GM12878 (cell line): ENCODE measurements at regions not wholly inside any gene's neighbourhood (a gene's known extent, or its start where the extent isn't known, plus 50 kb on each side); places are given as distances from the start of the nearest gene placed in this dataset.

Experiments used
- ATAC-seq: fragments of 200-7000 bp; cut with Tn5 transposase; 3 replicates; pipeline ENCODE4 v1.9.1; 2020; ENCODE audit warnings: mild to moderate bottlenecking, moderate library complexity
- BruUV-seq: library from RNA; stranded (reverse); fragments of 400-500 nt; replicated peaks from 2 replicates; lab custom pipeline; 2021; lab: Mats Ljungman, UMichigan
- CTCF ChIA-PET: fragments of 300-600 bp; sonication (Branson Sonifier 250); formaldehyde crosslinking; extraction: SDS; loops from one replicate; lab custom pipeline; 2021; ENCODE audit warnings: inconsistent platforms; lab: Yijun Ruan, JAX
- POLR2A ChIA-PET: fragments of 350-600 bp; formaldehyde crosslinking; extraction: SDS; loops from one replicate; lab custom pipeline; 2021; ENCODE audit warnings: inconsistent platforms; lab: Charles Lee
- RAD21 ChIA-PET: fragments of 300-600 bp; sonication (Branson Sonifier 250); formaldehyde crosslinking; loops from one replicate; lab custom pipeline; 2023; ENCODE audit warnings: antibody characterized with exemption; ENCODE audit not compliant: unreplicated experiment; lab: Charles Lee
- SMC1A ChIA-PET: fragments of 300-600 bp; sonication (Branson Sonifier 250); formaldehyde crosslinking; loops from one replicate; lab custom pipeline; 2023; ENCODE audit not compliant: unreplicated experiment, uncharacterized antibody; lab: Charles Lee
- DNase-seq: peaks from one replicate; pipeline ENCODE4 v3.0.0-alpha.2; 2011; ENCODE audit warnings: low read depth, low spot score
- FAIRE-seq: peaks from 3 replicates; lab custom pipeline; 2011; peaks lifted over from hg19 to GRCh38; lab: Jason Lieb, UNC
- H2AFZ ChIP-seq: 2 replicates; pipeline ENCODE4 v1.6.0; 2011; ENCODE audit warnings: low read depth, low read length, control low read depth; ENCODE audit not compliant: control insufficient read depth
- H3K27ac ChIP-seq: 2 replicates; pipeline ENCODE4 v1.5.1; 2011; ENCODE audit warnings: control low read depth; ENCODE audit not compliant: control insufficient read depth, insufficient read depth
- H3K27me3 ChIP-seq, 2 experiments: replicated peaks in 1 of 2; 2 replicates each; pipeline versions ENCODE4 v1.6.0 to v1.6.1; 2011; ENCODE audit warnings: low read length in 1 of 2; ENCODE audit not compliant: control insufficient read depth in 2 of 2, insufficient read depth in 2 of 2
- H3K36me3 ChIP-seq, 2 experiments: 2 replicates each; pipeline ENCODE4 v1.5.1; 2011; ENCODE audit warnings: low read length in 1 of 2; ENCODE audit not compliant: control insufficient read depth in 2 of 2, insufficient read depth in 2 of 2
- H3K4me1 ChIP-seq: 2 replicates; pipeline ENCODE4 v1.6.1; 2011; ENCODE audit warnings: mild to moderate bottlenecking, low read length, moderate library complexity, mixed read lengths; ENCODE audit not compliant: control insufficient read depth, insufficient read depth
- H3K4me2 ChIP-seq: 2 replicates; pipeline ENCODE4 v1.6.0; 2011; ENCODE audit warnings: control low read depth; ENCODE audit not compliant: control insufficient read depth, insufficient read depth
- H3K4me3 ChIP-seq: fragments of 200-600 bp; sonication (generic); 2 replicates; pipeline ENCODE4 v1.5.1; 2016
- H3K79me2 ChIP-seq: 2 replicates; pipeline ENCODE4 v1.6.0; 2011; ENCODE audit warnings: low read length; ENCODE audit not compliant: control insufficient read depth, insufficient read depth
- H3K9ac ChIP-seq: 2 replicates; pipeline ENCODE4 v1.8.0; 2011; ENCODE audit warnings: low read length, control low read depth, mixed read lengths; ENCODE audit not compliant: control insufficient read depth, insufficient read depth
- H3K9me3 ChIP-seq: replicated peaks from 3 replicates; pipeline ENCODE4 v1.5.1; 2011; ENCODE audit warnings: mild to moderate bottlenecking, low read length; ENCODE audit not compliant: control insufficient read depth, insufficient read depth
- H4K20me1 ChIP-seq: 2 replicates; pipeline ENCODE4 v1.6.0; 2011; ENCODE audit not compliant: control insufficient read depth, insufficient read depth
- CBX5 ChIP-seq: sonication (generic); IDR thresholded peaks from 2 replicates; pipeline ENCODE4 v1.6.1; 2016; ENCODE audit warnings: low read depth, moderate library complexity, mild to moderate bottlenecking, inconsistent platforms
- CEBPZ ChIP-seq: fragments of 150-350 bp; IDR thresholded peaks from 2 replicates; pipeline ENCODE4 v1.6.1; 2016; ENCODE audit warnings: low read depth, low read length
- CHD1 ChIP-seq: IDR thresholded peaks from 2 replicates; pipeline ENCODE4 v1.6.1; 2012; ENCODE audit warnings: low read depth, low read length, improper control_type of control experiment
- CHD4 ChIP-seq: fragments of 200-600 bp; sonication (generic); IDR thresholded peaks from 2 replicates; pipeline ENCODE4 v1.6.1; 2016; ENCODE audit warnings: mild to moderate bottlenecking
- GATAD2B ChIP-seq: fragments of 450-650 bp; conservative IDR thresholded peaks from 2 replicates; pipeline ENCODE4 v1.6.1; 2017; ENCODE audit warnings: low read depth, mild to moderate bottlenecking, moderate library complexity
- RCOR1 ChIP-seq: conservative IDR thresholded peaks from 2 replicates; pipeline ENCODE4 v1.6.1; 2012; ENCODE audit warnings: low read depth, low read length, improper control_type of control experiment
- SMC3 ChIP-seq: IDR thresholded peaks from 2 replicates; pipeline ENCODE4 v1.6.1; 2011; ENCODE audit warnings: low read length, improper control_type of control experiment, borderline replicate concordance
- TBL1XR1 ChIP-seq: IDR thresholded peaks from 2 replicates; pipeline ENCODE4 v1.6.1; 2012; ENCODE audit warnings: low read depth, low read length, improper control_type of control experiment
- TCF3 ChIP-seq: IDR thresholded peaks from 2 replicates; pipeline ENCODE4 v1.6.1; 2012; ENCODE audit warnings: low read depth, mild to moderate bottlenecking, low read length, borderline replicate concordance; ENCODE audit not compliant: insufficient read depth
- USF2 ChIP-seq: IDR thresholded peaks from 2 replicates; pipeline ENCODE4 v1.6.1; 2011; ENCODE audit warnings: low read depth, low read length, improper control_type of control experiment, borderline replicate concordance
- ZSCAN29 ChIP-seq: fragments of 450-650 bp; IDR thresholded peaks from 2 replicates; pipeline ENCODE4 v1.6.1; 2017; ENCODE audit warnings: mild to moderate bottlenecking, moderate library complexity
- WGBS: methylation state at CpG from one replicate; pipeline ENCODE4 v1.1.6; 2016; ENCODE audit warnings: low lambda C conversion rate; ENCODE audit not compliant: insufficient replicate concordance, insufficient coverage; ENCODE audit errors: missing lambda C conversion rate; 5-methylcytosine and 5-hydroxymethylcytosine counted together
- in situ Hi-C: fragments of 300-500 bp; cut with MboI; formaldehyde crosslinking; loops from 9 replicates; pipeline ENCODE4 v1.14.3; 2018; ENCODE audit warnings: mixed read lengths
- intact Hi-C: fragments of 100-400 bp; cut with micrococcal nuclease; formaldehyde crosslinking; loops from one replicate; pipeline ENCODE4 v1.14.2; 2022; ENCODE audit not compliant: unreplicated experiment

DNA sequence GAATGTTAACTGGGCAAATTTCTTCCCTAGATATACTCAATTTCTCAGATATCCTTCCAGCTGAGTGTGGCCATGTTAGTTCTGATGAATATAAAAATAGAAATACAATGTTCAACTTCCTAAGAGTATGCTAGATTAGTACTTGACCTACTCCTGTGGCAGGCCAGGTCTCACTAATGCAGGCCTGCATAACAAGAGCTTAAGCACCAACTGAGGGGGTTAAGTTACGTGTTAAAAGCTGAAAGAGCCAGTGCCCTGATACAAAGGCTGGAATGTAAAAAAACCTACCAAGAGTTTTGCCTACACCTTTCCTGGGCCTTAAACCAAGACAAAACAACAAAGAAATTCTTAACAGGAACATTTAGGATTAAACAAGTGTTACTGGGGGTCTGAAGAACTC lies 102.8 kb downstream of the MRPS30 start:
- POLR2A ChIA-PET: no interaction called here
- in situ Hi-C loops: no loop called here

DNA sequence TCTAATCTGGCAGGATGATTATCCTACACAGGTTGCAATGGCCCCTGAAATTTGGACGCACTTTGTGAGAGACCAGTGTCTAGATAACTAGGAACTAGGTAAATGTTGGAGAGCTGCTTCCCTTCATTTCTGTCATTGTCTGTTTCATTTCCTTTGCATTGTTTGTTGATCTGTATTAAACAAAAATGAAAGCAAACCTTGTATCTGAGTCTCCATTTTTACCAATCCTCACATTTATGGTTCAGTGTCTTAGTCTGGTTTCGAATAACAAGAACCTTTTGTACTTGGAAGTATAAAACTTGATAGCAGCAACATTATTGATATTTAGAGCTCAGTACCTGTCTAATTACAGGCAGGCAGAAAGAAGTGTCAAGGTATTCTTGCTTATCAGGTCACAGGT lies 105.5 kb downstream of the MRPS30 start:
- Histone ChIP-seq H4K20me1 (no peaks in the 10 kb centered on the region), H3K9ac (no peak overlapping the region), H3K36me3 (no peaks in the 10 kb centered on the region), H3K4me3 (no peak overlapping the region), H3K4me2 (no peak overlapping the region), H3K4me1 (no peaks in the 10 kb centered on the region), H3K79me2 (no peaks in the 10 kb centered on the region), H2AFZ (peak overlapping the region; percentile 19), H3K27me3 (no peaks in the 10 kb centered on the region), H3K27ac (no peak overlapping the region), H3K9me3 (no peaks in the 10 kb centered on the region)
- FAIRE-seq (no peak), ATAC-seq (no peak), DNase-seq (no peak)
- TF ChIP-seq CEBPZ (no peak), SMC3 (no peak), CHD4 (no peak), TBL1XR1 (no peak), GATAD2B (no peak), RCOR1 (no peak)
- ChIA-PET SMC1A (interaction anchor here (0.7 kb wide), 1 partner anchor 8 kb away, joined by 3 read pairs; no protein-coding TSS in a partner anchor), CTCF (no interaction called here), POLR2A (no interaction called here), RAD21 (no interaction called here)
- no TSS peak for BruUV-seq
- WGBS: 95% methylated on average over 2 of the region's 2 CpGs
- intact Hi-C loops (no loop called here), in situ Hi-C loops (no loop called here)

More for the DNA sequence above, 102.8 kb downstream of the MRPS30 start:
- Histone ChIP-seq H4K20me1 (no peaks in the 10 kb centered on the region), H3K4me3 (no peak overlapping the region), H3K9me3 (no peaks in the 10 kb centered on the region), H3K27ac (no peak overlapping the region), H3K4me2 (no peak overlapping the region), H3K79me2 (no peaks in the 10 kb centered on the region), H3K9ac (no peak overlapping the region), H3K27me3 (no peaks in the 10 kb centered on the region), H3K4me1 (no peaks in the 10 kb centered on the region), H2AFZ (no peak overlapping the region), H3K36me3 (no peaks in the 10 kb centered on the region)
- no peak for ATAC-seq
- 43% methylated on average over 1 of the region's 1 CpG for WGBS
- SMC1A ChIA-PET: interaction anchor here (1.1 kb wide), 1 partner anchor 69 kb away, joined by 4 read pairs; no protein-coding TSS in a partner anchor
- DNase-seq: no peak
- CTCF ChIA-PET: no interaction called here
- BruUV-seq: no TSS peak
- TF ChIP-seq RCOR1 (no peak), CHD1 (no peak), USF2 (no peak), ZSCAN29 (no peak), TCF3 (no peak), CBX5 (no peak)
- no peak for FAIRE-seq
- RAD21 ChIA-PET: no interaction called here
- intact Hi-C loops: no loop called here
